AML-193 (cell line): ENCODE measurements at regions not wholly inside any gene's neighbourhood (a gene's known extent, or its start where the extent isn't known, plus 50 kb on each side); places are given as distances from the start of the nearest gene placed in this dataset.

ENCODE experiments used
- DNase-seq, 2 experiments: peaks; one replicate each; lab custom pipeline; 2025; lab: John Stamatoyannopoulos, UW

DNA sequence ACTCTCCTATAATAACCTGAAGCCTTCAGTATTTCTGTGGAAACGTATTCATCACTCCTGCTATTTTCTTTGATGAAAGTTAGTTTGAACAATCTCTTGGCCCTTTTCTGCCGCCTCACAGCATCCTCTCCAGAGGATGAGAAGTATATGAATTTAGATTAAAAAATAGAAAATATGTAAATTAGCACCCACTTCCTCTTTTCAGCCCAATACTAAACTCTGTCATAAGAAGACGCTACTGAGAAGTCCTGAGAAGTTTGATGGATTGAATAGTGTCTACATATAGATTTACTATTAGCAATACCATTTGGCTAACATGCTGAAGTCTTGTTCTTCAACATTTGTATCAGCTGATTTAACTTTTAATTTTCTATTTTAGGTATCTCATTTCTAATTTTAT lies 526.4 kb upstream of the SPHKAP start:
- DNase-seq = no peak

DNA sequence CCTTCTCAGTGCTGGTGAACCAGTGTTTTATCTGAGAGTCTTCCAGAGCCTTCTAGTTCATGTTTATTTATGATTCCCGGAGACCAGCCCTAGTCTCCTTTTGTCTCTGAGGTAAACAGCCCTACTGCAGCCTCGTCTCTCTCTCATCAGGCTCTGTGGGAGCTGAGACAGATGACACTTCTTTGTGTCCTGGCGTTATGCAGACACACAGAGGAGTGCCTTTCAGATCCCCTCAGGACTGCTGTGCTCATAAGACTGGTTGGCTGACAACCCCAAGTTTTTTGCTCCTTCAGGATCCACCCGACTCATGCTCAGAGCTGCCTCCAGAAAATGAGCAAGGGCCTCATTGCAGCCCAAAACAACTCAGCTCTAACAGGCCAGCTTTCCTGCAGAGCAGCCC lies 523.8 kb upstream of the SPHKAP start:
- DNase-seq = no peak

DNA sequence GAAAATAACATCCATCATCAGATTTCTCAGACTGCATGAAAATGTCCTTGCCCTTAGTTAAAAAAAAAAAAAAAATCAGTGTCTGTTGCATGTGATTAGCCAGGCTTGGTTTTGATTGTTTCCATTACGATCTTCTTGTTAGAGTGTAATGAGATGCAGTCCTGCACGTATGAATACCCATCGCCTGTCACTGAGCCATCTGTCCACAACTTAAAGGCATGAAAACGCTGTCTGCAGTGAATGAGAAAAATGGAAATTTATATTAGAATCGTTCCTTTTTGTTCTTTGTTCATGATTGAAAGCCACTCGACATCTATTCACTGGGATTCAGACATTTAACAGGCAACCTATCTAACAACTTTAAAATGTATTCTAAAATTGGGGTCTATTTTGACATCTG lies 521.7 kb upstream of the SPHKAP start:
- no peak for DNase-seq

DNA sequence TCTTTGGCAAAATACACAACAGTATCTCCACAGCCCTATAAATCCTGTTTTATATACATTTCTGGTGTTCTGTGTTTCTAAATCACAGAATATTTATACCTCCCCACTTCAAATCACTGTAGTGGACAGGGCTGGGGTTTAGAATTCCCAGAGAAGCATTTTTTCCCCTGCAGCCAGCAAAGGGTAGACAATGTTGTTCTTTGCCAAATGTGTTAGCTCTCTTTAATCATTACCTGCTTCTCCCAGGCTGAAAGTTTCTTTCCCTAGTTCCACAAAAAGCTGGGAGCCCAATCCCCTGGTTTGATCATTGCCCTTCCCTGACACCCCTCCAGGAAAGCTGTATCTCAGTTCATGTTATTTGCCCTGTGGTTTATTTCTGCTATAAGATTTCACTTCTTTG lies 520.0 kb upstream of the SPHKAP start:
- DNase-seq = no peak

DNA sequence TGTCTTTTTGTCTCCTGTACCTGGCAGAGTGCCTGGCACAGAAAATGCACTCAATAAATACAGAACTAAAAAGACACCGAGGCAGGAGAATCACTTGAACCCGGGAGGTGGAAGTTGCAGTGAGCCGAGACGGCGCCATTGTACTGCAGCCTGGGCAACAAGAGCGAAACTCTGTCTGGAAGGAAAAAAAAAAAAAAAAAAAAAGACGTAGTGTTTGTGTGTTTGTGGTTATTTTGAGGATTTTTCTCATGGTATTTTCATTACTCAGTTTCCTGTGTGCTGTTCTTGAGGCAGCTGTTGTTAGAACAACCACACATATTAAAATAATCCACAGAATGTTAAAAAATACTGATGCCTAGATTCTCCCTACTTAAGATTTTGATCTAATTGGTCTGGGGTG lies 519.2 kb upstream of the SPHKAP start:
- DNase-seq = no peak

DNA sequence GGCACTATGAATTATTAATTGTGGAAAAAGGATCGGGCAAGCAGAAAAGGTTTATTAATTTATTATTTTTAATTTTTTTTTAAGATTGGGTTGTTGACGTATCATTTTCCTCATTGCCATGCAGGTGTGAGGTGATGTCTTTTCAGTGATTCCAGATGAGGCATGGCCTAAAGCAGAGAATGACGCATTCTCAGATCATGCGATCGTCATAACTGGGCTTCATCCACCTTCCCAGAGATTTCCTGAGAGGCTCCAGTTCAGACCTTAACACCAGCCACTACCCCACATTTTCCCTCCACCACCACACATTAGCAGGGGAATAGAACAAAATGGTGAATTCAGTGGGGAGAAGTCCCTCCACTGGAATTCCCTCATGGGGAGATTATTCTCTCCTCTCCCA lies 518.4 kb upstream of the SPHKAP start:
- no peak for DNase-seq

DNA sequence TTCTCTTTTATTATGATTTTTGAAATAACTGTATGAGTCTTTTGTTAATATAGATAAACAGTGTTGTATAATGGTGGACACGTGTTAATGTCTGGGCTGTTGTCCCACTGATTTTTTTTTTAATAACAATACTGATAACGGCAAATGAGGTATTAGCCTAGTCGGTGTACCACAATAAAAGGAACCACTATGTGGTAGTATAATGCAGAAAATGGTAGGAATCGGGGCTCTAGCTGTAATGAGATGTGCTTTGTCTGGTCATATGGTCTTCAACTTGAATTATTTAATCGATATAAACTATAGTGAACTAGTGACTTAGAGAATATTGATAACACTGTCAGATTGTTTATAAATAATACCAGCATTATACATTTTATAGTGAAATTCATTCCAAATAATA lies 517.9 kb upstream of the SPHKAP start:
- no peak for DNase-seq

DNA sequence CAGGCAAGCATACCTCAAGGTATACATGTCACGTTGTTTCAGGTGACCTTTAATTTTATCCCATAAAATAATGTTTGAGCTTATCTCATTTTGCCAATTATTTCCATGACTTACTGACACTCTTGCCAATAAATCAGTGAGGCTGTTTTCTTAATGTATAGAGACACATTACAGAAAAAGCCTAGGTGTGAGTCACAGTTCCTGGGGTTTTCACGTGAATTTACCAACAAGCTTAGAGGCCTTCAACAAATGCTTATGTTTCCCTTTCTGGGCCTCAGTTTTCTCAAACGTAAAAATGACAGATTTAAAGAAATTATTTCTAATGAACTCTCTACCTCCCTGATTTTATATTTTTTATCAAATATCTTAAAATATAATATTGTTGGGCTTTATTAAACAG lies 517.5 kb upstream of the SPHKAP start:
- DNase-seq = no peak

DNA sequence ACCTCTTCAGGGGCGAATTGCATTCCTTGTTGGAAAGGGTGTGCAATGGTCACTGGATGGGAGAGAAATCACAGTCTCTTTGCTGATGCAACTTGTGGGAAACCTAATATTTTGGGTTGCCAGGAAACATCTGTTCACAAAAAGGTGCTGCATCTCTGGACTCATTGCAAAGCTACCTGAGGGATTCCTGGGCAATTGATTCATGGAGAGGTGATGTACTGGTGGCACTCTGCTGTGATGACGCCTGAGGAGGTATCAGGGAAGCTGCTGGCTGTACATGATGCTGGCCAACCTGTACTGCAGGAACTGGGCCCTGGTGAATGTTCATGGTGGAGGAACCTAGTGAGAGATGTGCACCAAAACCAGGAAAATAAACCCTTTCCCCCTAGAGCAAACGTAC lies 516.0 kb upstream of the SPHKAP start:
- DNase-seq = no peak

DNA sequence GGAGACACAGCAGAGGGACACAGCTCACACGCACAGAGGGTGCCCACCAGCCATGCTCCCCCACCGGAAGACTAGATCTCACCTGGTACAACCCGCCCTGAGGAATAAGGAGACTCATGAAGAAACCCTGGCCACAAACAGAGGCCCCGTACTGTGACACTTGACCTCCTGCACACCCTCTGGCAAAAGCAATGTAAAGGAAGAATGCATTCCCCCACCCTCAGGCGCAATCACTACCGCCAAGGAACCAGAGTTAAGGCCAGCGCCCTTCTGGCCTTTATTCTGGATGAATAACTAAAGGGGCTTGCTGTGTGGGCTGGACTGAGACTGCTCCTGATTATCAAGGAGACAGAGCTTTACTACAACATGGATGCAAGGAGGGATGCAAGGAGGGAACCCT lies 509.2 kb upstream of the SPHKAP start:
- no peak for DNase-seq

DNA sequence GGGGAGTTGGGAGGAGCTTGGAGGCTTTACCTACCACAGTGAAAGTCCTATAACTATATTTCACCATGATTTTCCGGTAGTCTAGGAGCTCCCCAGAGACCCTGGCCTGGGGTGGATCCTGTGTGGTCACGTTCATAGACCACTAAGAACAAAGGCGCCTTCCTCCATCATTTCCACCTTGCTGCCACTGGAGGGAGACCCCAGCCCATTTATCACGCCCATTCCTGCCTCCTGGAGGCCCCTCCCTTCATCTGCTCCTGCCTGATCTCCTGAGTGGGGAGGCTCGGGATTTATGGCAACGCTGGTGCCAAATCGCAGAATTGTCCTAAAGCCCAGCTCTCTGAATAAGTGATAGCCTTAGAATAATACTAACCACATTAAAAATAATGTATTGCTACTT lies 507.6 kb upstream of the SPHKAP start:
- DNase-seq = no peak

DNA sequence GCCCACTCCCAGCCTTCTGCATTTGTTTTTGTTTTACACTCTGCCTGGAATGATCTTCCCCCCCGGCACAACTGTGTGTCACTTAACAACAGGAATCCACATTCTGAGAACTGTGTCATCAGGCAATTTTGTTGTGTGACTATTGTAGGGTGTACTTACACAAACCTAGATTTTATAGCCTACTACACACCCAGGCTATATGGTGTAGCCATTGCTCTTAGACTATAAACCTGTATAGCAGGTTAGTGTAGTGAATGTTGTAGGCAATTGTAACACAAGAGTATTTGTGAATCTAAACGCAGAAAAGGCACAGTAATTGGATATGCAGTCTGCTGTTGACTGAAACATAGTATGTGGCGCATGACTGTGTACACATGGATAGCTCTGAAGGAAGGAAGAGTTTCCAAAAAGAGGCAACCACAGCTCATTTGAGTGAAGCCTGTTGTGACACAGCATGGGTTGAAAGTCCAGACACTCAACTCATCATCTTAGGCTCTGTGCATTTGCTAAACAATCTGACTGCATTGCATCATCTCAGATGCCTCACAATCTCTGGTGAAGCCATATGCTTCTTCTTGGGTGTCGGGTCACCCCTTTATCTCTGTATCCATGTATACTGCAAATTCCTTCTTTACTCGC lies 506.6 kb upstream of the SPHKAP start:
- no peak for DNase-seq

DNA sequence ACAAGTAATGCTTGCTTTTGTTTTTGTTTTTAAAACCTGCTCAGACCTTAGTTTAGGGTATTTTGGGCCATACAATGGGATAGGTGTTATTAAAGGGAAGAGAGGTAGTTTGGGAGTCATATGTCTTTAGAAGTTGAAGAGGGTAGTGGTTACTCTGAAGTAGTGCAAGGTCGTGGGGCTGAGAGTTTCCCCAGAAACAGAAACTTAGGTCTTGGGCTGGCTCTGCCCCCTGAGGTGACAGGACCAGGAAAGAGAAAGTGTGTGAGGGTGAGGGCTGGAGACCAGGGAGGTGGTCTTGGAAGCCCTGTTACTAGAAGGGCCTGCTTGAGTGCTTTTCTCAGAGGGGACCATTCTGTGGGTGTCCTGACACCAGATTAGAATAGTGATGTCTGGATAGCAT lies 500.5 kb upstream of the SPHKAP start:
- no peak for DNase-seq

DNA sequence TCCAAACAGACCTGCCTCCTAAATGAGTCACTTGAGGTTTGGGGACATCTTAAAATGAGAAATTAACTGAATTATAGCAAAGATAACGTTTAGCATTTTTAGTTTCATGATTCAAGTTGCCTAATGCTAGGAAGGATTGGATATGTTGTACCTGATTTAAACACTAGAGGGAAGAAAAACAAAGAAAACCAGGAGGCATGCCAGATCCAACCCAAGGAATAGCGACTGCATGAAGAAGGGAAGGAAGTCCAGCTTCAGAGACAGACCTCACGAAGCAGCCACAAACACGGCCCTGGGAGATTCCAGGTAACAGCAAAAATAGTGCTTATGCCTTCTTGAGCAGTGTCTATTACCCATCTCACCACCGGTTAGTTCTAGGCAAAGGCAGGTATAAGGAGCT lies 499.9 kb upstream of the SPHKAP start:
- peak in 1 of 2 experiments; percentile 0 for DNase-seq

DNA sequence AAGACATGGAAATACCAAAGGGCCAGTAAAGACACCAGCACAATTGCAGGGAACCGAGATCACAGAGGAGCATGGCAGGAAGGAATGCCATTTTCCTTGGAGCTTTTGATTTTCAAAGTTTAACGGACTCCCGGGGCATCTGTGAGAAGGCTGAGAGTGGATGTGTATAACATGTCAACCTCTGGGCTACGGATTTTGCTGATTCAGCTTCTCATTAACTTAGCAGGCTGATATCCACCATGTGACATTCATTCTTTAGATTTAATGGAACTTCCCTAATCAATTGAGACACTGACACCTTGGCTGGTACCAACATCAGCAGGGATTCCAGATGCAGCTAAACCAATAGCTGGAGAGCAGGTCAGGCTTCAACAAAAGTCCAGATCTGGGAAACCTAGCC lies 496.6 kb upstream of the SPHKAP start:
- DNase-seq = no peak

DNA sequence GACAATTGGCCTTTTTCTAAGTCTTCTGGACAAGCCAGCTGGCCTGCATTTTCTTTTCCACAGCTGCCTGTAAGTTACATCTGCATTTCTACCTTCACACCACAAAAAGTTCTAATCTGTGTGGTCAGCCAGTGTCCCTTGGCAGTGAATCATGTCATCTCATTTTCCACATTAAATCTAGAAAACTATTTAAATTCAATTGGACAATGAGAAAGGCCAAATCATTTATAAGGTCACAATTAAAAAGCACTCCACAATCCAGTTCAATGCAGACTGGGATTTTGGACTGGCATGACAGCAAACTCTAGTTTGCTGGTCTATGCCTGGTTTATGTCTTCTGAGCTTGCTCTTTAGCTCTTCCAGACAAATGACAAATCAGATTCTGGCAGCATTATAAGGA lies 494.2 kb upstream of the SPHKAP start:
- DNase-seq = no peak

DNA sequence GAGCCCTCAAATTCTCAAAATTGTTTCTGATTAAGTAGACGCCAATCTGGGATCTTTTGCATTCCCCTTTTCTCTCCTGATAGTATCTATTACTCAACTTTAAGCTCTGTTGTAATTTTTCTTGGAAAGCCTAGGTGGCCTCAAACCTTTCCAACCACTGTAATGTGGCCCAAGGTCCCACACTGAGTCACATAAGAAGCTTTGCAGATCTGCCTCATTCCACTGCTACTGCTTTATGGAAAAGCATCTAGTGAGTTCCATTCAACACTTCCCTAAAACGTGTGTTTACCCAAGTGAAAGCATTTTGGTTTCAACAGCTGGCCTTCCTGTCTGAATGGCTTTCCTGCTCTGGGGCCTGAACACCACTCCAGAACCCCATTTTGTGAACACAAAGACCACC lies 493.6 kb upstream of the SPHKAP start:
- no peak for DNase-seq

DNA sequence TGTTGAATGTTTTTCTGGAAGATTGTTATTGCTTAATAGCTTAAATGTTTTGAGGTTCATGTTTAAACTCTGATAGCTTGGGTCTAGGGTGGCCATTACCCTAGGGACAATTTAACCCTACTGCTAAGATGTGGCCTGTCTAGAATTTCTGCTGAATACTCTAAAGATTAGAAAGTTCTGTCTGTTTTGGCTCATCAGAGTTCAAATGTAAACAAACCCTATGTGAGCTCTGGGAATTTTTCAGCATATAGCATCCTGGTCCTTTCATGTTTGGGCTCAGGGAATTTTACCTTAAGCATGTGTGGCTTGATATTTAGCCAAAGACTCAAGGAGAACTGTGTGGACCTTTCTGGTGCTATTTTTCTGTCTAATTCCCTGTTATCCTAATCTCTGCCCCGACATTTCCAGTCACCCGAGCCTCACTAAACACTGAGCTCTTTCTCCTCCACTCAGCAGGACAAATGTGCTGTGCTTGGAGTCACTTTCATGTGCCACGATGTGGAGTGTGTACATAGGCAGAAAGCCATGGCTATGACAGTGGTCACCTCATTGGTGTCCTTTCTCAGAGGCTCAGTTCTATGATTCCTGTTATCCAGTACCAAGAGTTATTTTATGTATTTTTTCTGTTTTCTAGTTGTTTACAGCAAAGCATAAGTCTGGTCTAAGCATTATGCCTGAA lies 492.5 kb upstream of the SPHKAP start:
- no peak for DNase-seq

DNA sequence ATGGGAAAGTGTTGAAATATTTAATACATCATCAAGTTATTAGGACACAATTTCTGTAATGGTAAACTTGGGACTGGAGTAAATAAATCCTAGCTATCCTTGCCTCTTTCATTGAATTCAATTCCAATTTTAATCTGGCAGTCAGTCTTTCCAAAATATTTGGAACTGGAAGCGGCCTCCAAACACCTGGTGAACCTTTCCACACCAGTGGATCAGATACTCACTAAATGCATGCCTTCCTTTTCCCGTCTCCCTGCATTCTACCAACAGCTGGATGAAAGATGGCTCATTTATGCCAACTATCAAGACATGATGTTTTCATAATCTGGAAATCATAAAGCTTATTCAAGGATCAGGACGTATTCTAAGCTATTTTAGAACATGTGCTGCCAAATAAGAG lies 488.2 kb upstream of the SPHKAP start:
- no peak for DNase-seq

DNA sequence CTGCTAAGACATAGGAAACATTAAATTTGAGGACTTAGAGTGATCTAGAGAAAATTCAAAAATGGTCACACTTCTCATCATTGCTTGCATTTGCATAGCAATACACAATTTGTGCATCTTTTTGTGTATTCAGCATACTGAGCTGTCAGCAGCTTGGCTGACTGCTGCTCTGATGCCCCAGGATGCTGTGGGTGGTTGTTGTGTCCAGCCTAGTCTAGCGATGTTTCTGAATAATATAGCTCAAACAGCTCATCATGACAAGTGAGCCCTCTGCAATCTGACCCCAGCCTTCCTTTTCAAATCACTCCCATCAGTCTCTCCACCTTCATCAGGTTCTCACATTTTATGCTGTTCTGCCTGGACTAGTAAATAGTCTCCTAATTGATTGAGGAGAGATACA lies 483.7 kb upstream of the SPHKAP start:
- DNase-seq = no peak

DNA sequence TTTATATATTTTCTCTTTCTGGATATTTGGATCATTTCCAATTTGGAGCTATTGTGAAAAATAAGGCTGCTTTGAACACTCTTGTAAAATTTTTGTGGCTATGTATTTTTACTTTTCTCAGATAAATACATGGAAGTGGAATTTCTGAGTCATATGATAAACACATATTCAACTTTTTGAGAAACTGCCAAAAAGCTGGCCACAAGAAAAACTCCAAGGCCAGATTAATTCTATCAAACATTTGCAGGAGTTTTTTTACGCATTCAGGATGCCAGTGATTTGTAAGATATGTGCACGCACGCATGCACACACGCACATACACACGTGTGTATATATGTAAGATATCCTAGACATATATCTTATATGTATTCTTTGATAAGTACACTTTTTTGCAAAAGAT lies 477.5 kb upstream of the SPHKAP start:
- no peak for DNase-seq

DNA sequence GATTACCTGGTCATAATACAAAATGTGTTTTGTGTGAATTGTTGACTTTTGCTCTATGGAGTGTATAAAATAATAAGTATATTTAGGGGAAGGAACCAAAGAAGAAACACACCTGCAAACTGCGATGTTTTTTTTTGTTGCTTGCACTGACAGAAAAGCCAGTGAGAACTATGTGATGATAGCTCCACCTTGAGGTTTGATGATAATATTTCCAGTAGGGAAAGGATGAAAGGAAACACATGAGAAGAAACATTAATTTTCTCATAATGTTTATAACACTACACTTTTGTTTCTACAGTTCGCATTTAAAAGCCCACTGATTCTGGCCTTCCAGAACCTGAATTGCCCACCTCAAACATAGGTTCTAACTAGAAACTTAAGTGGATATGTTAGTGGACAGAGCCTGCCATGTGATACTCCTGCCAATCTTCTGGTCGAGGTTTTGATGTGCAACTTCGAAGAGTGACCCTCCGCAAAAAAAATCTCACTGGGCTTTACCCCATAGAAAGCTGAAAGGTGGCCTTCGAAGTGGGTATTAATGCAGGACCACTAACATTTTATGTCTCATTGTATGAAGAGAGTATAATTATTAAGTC lies 476.4 kb upstream of the SPHKAP start:
- DNase-seq = peak in 1 of 2 experiments; percentile 22

DNA sequence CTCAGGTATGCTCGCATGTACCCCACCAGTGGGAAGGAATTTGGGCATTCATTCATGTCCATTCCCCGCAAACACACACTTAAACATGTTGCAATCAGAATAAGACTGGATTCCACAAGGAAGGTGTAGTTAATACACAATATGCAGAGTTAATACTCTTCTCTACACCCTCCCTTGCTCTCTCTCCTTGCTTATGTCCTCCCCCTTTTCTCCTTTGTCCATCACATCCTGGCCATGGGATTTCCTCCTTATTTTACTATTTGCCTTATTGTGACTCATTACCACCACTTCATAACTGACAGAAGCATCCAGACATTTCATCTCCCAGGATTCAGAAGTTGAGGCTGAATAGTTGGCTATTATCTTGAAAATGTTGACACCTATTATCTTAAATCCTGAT lies 473.8 kb upstream of the SPHKAP start:
- no peak for DNase-seq

DNA sequence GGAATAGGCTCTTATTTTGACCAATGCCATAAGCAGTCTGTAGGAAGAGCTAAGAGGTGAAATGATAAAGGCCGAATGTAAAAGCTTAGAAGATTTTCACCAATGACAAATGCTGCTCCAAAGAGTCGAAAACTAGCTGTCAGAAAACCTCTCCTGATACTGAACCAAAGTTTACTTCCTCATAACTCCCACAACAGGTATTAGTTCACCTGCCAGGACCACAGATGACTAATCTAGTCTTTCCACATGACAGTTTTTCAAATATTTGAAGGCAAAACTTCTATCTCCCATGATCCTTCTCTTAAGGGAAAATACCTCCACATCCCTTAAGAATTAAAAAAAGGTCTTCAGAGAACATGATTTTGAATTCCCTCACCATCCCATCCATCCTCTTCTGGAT lies 473.2 kb upstream of the SPHKAP start:
- DNase-seq = no peak
